GM06990 (cell line): ENCODE measurements at regions not wholly inside any gene's neighbourhood (a gene's known extent, or its start where the extent isn't known, plus 50 kb on each side); places are given as distances from the start of the nearest gene placed in this dataset.

Source experiments
- DNase-seq: peaks from one replicate; pipeline ENCODE4 v3.0.0-alpha.2; 2011; ENCODE audit not compliant: insufficient read length; ENCODE audit errors: extremely low read depth
- H3K27me3 ChIP-seq: replicated peaks from 2 replicates; pipeline ENCODE4 v1.6.0; 2011; ENCODE audit warnings: low read length; ENCODE audit not compliant: control insufficient read depth, insufficient read depth
- H3K36me3 ChIP-seq: 2 replicates; pipeline ENCODE4 v1.5.1; 2011; ENCODE audit warnings: low read length; ENCODE audit not compliant: control insufficient read depth, insufficient read depth
- H3K4me3 ChIP-seq: replicated peaks from 2 replicates; pipeline ENCODE4 v1.5.1; 2011; ENCODE audit warnings: low read depth, mild to moderate bottlenecking, control low read depth, low read length
- TF ChIP-seq, protein P1 (sequence below): IDR thresholded peaks from 2 replicates; pipeline ENCODE4 v1.5.1; 2011; ENCODE audit warnings: low read length, control low read depth, mild to moderate bottlenecking, inconsistent platforms; ENCODE audit not compliant: insufficient read depth, poor library complexity, severe bottlenecking

- Histone ChIP-seq H3K36me3 (no peaks in the 10 kb centered on the region), H3K4me3 (no peak overlapping the region), H3K27me3 (no peaks in the 10 kb centered on the region)
- TF ChIP-seq, protein P1, sequence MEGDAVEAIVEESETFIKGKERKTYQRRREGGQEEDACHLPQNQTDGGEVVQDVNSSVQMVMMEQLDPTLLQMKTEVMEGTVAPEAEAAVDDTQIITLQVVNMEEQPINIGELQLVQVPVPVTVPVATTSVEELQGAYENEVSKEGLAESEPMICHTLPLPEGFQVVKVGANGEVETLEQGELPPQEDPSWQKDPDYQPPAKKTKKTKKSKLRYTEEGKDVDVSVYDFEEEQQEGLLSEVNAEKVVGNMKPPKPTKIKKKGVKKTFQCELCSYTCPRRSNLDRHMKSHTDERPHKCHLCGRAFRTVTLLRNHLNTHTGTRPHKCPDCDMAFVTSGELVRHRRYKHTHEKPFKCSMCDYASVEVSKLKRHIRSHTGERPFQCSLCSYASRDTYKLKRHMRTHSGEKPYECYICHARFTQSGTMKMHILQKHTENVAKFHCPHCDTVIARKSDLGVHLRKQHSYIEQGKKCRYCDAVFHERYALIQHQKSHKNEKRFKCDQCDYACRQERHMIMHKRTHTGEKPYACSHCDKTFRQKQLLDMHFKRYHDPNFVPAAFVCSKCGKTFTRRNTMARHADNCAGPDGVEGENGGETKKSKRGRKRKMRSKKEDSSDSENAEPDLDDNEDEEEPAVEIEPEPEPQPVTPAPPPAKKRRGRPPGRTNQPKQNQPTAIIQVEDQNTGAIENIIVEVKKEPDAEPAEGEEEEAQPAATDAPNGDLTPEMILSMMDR, result no peak
- DNase-seq, result no peak
These were observed 114.9 kb downstream of the GMNC start for GRCh38 chr3:190747571-190747970.

- no peaks in the 10 kb centered on the region for H3K27me3 ChIP-seq
- TF ChIP-seq, protein P1, result no peak
- H3K36me3 ChIP-seq, result no peaks in the 10 kb centered on the region
- DNase-seq, result no peak
- H3K4me3 ChIP-seq, result no peak overlapping the region
These were observed 115.5 kb downstream of the GMNC start for GRCh38 chr3:190746986-190747385.

DNA sequence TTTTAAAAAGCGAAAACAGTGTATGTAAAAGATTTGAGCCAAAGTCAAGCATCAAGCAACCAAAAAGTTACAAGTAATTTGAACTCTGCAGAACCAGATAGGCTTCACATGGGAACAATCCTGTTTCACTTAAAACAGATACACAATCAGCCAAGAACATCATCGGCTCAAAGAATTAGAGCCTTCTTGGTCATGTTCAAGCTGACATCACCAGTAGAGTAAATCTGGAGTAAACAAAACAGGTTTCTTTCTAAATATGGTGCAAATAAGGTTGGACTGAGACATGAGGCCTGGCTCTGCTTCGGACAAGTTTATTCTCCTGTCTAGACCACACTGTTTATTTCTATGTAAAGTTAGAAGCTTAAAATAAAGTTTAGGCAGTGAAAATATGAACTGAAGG, 116.0 kb downstream of the GMNC start:
- TF ChIP-seq, protein P1, result no peak
- Histone ChIP-seq H3K27me3 (no peaks in the 10 kb centered on the region), H3K36me3 (no peaks in the 10 kb centered on the region), H3K4me3 (no peak overlapping the region)
- no peak for DNase-seq

- no peak for DNase-seq
- H3K4me3 ChIP-seq, result no peak overlapping the region
- no peaks in the 10 kb centered on the region for H3K36me3 ChIP-seq
- H3K27me3 ChIP-seq, result no peaks in the 10 kb centered on the region
- TF ChIP-seq, protein P1, result no peak
These were observed 120.7 kb downstream of the GMNC start for GRCh38 chr3:190741788-190742187.

- Histone ChIP-seq H3K4me3 (no peak overlapping the region), H3K27me3 (no peaks in the 10 kb centered on the region), H3K36me3 (no peaks in the 10 kb centered on the region)
- no peak for DNase-seq
- TF ChIP-seq, protein P1, result no peak
These were observed 122.8 kb downstream of the GMNC start for GRCh38 chr3:190739641-190740185.

GRCh38 chr3:190738636-190739155, 123.8 kb downstream of the GMNC start:
- TF ChIP-seq, protein P1, result no peak
- Histone ChIP-seq H3K4me3 (no peak overlapping the region), H3K27me3 (no peaks in the 10 kb centered on the region), H3K36me3 (no peaks in the 10 kb centered on the region)
- DNase-seq, result no peak
